ENCODE measurements at regions not wholly inside any gene's neighbourhood (a gene's known extent, or its start where the extent isn't known, plus 50 kb on each side); places are given as distances from the start of the nearest gene placed in this dataset.

- TF ChIP-seq CTCF (conservative IDR thresholded peaks at IDR 0.05; ENCODE audit: control insufficient read depth, insufficient read depth, low read depth, low read length) = no peak
- DNase-seq (ENCODE audit: low read depth) = no peak
- no peak overlapping the region for H3K4me3 ChIP-seq (ENCODE audit: control insufficient read depth, low read depth, low read length)
These were observed 134.9 kb upstream of the THBS1 start for GRCh38 chr15:39445931-39446330.

- TF ChIP-seq CTCF (conservative IDR thresholded peaks at IDR 0.05; ENCODE audit: control insufficient read depth, insufficient read depth, low read depth, low read length) = no peak
- H3K4me3 ChIP-seq (ENCODE audit: control insufficient read depth, low read depth, low read length) = no peak overlapping the region
- no peak for DNase-seq (ENCODE audit: low read depth)
These were observed 133.5 kb upstream of the THBS1 start for GRCh38 chr15:39447346-39447745.

GRCh38 chr15:39447881-39448280, 133.0 kb upstream of the THBS1 start:
- H3K4me3 ChIP-seq (ENCODE audit: control insufficient read depth, low read depth, low read length) = no peak overlapping the region
- TF ChIP-seq CTCF (conservative IDR thresholded peaks at IDR 0.05; ENCODE audit: control insufficient read depth, insufficient read depth, low read depth, low read length) = no peak
- DNase-seq (ENCODE audit: low read depth) = no peak

- no peak for DNase-seq (ENCODE audit: low read depth)
- no peak for TF ChIP-seq CTCF (conservative IDR thresholded peaks at IDR 0.05; ENCODE audit: control insufficient read depth, insufficient read depth, low read depth, low read length)
- no peak overlapping the region for H3K4me3 ChIP-seq (ENCODE audit: control insufficient read depth, low read depth, low read length)
These were observed 132.5 kb upstream of the THBS1 start for GRCh38 chr15:39448409-39448808.

GRCh38 chr15:39451121-39451688, 129.7 kb upstream of the THBS1 start:
- TF ChIP-seq CTCF (conservative IDR thresholded peaks at IDR 0.05; ENCODE audit: control insufficient read depth, insufficient read depth, low read depth, low read length) = no peak
- no peak overlapping the region for H3K4me3 ChIP-seq (ENCODE audit: control insufficient read depth, low read depth, low read length)
- DNase-seq (ENCODE audit: low read depth) = no peak

GRCh38 chr15:39451871-39452270, 129.0 kb upstream of the THBS1 start:
- no peak for DNase-seq (ENCODE audit: low read depth)
- no peak overlapping the region for H3K4me3 ChIP-seq (ENCODE audit: control insufficient read depth, low read depth, low read length)
- TF ChIP-seq CTCF (conservative IDR thresholded peaks at IDR 0.05; ENCODE audit: control insufficient read depth, insufficient read depth, low read depth, low read length) = no peak

GRCh38 chr15:39453620-39454019, 127.3 kb upstream of the THBS1 start:
- no peak for DNase-seq (ENCODE audit: low read depth)
- no peak for TF ChIP-seq CTCF (conservative IDR thresholded peaks at IDR 0.05; ENCODE audit: control insufficient read depth, insufficient read depth, low read depth, low read length)
- H3K4me3 ChIP-seq (ENCODE audit: control insufficient read depth, low read depth, low read length) = no peak overlapping the region
